ENCODE measurements at regions not wholly inside any gene's neighbourhood (a gene's known extent, or its start where the extent isn't known, plus 50 kb on each side); places are given as distances from the start of the nearest gene placed in this dataset.

DNA sequence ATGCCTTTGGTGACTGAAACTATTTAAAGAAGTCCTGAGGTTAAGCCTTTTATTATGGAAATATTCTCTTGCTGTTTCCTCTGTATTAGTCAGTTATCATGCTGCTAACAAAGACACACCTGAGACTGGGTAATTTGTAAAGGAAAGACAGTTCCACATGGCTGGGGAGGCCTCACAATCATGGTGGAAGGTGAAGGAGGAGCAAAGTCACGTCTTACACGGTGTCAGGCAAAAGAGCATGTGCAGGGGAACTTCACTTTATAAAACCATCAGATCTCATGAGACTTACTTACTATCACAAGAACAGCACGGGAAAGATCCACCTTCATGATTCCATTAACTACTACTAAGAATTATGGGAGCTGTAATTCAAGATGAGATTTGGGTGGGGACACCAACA lies 121.2 kb upstream of the GPR26 start:
- DNase-seq (ENCODE audit: low spot score in 2 of 2), result no peak
- FAIRE-seq, result no peak

DNA sequence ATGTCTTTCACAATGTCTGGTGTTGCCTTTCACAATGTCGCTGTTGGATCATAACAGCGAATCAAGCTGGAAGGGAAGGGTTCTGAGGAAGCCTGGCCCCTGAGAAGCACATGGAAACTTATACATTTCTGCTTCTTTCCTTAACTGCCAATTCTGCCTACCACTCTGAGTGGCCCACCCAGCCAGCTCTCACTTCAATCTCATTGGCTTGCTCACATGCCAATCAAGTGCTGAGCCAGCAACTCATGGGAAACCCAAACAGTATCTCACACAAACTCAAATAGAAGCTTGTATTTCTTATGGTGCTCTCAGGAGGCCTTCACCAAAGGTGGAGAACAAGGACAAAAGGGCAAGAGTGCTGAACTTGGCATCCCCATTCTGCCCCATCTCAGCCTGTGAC lies 117.4 kb upstream of the GPR26 start:
- no peak for DNase-seq (ENCODE audit: low spot score in 2 of 2)

DNA sequence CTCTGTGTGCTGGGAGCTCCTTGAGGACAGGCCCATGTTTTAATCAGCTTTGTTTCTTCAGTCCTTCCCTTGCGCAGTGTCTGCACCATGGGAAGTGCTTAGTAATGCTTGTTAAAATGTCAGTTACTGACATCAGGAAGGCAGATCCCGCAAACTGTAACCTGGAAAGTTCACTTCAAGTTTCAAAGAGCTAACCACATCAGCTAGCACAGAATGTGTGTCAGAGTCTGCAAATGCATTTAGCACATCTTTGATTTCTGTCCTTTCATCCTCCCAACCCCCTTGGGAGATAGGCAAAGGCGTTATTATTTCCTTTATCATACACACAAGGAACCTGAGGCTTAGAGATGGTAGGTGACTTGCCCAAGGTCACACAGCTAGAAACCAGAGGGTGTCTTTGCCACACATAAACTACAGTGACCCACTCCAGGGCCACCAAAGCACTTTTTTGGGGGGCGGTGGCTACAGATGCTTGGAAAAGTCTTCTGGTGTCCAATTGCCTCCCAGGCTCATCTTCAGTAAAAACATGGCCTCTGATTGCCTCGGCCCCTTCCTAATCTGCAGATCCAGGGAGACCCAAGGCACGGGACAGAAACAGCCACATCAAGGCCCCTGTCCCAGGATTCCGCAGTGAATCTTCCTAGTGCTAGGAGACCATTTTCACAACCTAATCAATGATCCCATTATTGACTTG lies 116.2 kb upstream of the GPR26 start:
- DNase-seq (ENCODE audit: low spot score in 2 of 2) (no peak), FAIRE-seq (no peak)

More for the DNA sequence above, 117.4 kb upstream of the GPR26 start:
- no peak for FAIRE-seq

DNA sequence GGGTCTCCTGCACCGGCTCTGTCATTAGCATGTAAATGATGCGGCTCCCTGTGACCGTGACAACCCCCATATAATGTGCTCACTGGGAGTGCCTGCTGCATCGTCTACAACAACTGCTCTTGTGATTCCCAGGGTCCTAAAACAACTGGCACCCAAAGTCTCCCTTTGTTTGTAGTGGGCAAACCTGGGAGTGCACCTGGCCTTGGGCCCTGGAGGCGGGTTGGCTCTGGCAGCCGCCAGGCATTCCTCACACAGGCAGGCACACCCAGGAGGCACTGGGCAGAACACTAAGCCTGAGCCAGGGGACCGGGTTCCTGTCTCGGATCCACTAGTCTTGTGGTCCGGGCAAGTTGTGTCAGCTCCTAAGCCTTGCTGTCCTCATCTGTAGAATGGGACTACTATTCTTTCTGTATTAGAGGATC lies 115.5 kb upstream of the GPR26 start:
- no peak for FAIRE-seq
- no peak for DNase-seq (ENCODE audit: low spot score in 2 of 2)

DNA sequence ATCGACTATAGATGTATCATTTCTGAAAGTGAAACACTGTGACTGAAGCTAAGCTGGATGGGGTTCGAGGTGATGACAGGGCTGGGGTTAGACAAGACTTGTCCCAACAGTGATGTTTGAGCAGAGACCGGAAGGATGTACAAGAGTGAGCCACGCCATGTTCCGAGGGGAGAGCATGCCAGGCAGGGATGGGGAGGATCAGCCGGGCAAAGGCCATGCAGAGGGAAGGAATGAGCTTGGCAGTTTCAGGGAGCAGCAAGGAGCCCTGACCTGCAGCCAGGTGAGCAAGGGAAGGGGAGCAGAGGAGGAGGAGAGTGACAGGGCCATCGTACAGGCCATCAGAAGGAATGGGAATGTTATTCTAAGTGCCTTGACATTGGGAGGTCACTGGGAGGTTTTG lies 114.9 kb upstream of the GPR26 start:
- FAIRE-seq, result no peak
- DNase-seq (ENCODE audit: low spot score in 2 of 2), result no peak

DNA sequence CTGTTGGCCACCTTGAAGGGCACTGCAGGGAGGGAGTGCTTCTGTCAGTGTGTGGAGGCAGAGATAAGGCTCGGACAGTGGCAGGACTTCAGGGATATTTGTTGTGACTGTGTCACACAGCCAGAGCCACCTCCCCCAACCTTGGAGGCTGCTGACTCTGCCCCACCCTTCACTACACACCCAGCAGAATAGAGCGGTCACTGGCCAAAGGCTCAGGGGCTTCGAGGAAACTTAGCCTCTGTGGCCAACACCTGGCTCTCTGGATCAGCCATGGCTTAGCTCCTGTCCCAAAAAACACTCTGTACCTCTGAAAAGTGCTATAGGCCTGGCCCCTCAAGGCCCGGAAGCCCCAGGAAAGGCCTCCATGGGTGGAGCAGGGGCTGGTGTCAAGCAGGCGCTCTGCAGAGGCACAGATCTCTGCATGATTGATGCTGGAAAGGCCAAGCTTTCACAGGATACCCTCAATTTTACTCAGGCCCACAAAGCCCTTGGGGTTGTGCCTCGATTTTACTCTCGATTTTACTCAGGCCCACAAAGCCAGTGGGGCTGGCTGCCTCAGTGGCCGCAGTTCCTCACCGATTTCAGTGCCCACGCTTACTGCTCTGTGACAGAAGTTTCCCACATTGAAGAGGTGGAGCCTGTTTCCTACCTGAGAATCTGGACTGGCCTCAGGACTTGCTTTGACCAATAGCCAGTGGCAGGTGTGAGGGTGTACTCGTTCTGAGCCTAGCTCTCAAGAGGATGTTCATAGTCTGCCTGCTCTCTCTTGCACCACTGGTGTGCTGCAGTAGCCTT lies 113.2 kb upstream of the GPR26 start:
- DNase-seq (ENCODE audit: low spot score in 2 of 2), result no peak
- no peak for FAIRE-seq

DNA sequence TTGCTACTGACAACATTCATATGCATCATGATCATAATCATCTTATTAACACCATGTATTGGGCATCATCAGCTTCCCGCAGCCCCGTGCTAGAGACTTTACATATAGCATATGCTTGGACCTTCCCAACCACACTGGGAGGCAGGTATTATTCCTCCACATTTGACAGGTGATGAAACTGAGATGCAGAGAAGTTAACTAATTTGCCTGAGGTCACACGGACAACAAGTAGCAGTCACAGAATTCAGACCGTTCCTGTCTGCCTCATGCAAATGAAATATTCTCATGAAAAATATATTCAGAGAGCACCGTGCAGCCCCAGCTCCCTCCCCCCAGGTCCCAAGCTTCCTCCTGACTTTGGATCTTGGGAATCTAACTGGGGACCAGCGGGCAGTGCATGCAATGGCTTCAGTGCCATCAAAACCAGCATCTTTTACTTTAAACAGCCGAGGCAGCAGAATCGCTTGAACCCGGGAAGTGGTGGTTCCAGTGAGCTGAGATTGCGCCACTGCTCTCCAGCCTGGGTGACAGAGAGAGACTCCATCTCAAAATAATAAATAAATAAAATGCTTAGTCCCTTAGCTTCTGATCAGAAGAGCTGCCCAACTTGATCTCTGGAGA lies 112.2 kb upstream of the GPR26 start:
- FAIRE-seq, result no peak

DNA sequence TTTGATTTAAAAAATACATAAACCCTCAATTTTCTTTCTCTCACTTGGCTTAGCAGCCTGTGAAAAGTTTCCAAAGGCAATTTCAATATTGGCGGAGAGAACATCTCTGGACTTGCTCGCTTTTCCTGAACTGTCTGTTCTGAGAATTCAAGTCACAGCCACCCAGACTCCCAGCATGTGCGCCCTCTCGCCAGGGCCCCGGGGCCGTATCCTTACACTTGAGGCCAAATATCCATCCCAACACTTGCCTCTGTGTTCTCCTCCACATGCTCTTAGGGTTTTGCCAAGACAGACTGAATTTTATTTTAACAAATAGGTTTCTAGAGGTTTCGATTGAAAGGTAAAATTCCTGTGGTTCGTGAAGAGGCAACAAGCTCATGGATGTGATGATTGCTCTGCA lies 111.5 kb upstream of the GPR26 start:
- no peak for DNase-seq (ENCODE audit: low spot score in 2 of 2)
- no peak for FAIRE-seq

More for the DNA sequence above, 112.2 kb upstream of the GPR26 start:
- no peak for DNase-seq (ENCODE audit: low spot score in 2 of 2)

DNA sequence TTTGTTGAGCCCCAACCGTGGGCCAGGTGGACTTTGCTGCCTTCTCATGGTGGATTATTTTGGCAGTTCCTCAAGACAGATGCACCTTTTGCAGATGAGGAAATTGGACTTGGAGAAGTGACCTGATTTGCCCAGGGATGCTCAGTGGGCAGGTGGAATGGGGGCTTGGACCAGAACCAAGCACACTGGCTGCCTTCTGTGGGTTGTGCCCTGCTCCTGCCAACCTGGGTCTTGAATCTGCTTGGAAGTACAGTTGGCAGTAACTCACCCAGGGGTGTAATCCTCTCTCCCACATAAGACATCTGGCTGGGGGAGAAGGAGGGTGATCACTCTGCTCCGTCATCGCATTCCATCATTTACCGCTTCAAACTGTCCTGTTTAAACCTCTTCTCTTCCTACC lies 110.5 kb upstream of the GPR26 start:
- FAIRE-seq, result no peak

DNA sequence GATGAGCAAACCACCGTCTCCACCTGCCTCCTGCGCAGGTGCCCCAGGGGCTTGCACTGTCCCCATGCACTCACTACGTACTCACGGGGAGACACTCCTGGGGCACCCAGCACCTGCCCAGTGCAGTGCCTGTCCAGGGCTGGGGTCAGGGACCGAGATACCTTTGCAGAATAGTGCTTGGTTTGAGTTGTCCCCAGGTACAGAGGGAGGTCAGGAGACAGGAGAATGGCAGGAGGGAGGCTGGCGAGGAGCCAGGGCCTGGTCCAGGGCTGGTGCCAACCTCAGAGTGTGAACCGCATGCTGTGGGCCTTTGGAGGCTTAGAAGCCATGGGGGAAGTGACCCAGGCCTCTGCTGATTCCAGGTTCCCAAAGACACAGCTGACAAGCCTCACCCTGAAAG lies 110.1 kb upstream of the GPR26 start:
- DNase-seq (ENCODE audit: low spot score in 2 of 2) (no peak), FAIRE-seq (no peak)

More for the DNA sequence above, 110.5 kb upstream of the GPR26 start:
- no peak for DNase-seq (ENCODE audit: low spot score in 2 of 2)

DNA sequence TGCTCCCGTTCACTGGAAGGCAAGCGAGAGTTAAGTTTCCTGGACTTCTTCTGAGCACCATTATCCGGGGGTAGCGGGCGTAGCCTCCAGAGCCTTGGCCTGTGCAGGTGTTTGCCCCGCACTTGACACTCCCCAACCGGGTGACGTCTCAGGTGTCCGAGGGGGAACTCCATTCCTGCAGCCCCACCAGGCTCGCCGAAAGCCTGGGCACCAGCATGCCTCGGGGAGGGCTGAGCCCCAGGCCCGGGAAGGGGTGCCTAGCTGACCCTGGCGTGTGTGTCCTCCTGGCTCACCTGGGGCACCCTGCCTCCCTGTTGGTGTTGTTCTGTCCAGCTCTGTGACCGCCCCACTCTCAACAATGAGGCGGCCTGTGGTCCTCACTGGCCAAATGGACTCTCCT lies 109.4 kb upstream of the GPR26 start:
- DNase-seq (ENCODE audit: low spot score in 2 of 2), result no peak
- no peak for FAIRE-seq

DNA sequence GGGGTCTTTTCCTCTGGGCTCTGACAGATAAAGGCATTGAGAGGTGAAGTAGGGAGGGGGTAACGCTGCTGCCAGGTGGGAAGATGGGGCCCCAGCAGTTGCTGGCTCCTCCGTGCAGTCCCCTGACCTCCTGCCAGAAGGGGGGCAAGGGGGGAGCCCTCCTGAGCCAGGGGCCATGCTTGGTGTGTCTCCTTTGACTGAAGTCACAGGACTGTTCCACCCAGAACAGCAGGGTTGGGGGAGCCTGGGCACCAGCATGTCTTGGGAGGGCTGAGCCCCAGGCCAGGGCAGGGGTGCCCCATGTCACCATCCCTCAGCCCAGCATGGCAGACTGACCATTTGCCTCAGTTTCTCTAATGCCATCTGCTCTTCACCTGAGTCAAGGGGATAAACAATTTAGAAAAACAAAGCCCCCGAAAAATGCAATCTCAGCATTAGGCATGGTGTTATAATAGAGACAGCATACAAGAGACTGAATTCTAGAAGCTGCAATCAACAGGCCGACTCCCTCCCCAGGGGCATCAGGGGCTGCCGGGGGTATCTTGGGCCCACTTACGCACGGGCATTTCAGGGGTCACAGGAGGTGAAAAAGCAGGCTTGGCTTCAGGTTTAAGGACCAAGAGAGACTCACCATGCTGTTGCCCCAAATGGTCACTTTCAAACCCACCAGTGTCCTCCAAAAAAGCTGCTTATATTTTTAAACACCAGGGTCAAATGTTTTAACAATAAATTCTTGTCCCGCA lies 108.6 kb upstream of the GPR26 start:
- no peak for FAIRE-seq
- no peak for DNase-seq (ENCODE audit: low spot score in 2 of 2)

DNA sequence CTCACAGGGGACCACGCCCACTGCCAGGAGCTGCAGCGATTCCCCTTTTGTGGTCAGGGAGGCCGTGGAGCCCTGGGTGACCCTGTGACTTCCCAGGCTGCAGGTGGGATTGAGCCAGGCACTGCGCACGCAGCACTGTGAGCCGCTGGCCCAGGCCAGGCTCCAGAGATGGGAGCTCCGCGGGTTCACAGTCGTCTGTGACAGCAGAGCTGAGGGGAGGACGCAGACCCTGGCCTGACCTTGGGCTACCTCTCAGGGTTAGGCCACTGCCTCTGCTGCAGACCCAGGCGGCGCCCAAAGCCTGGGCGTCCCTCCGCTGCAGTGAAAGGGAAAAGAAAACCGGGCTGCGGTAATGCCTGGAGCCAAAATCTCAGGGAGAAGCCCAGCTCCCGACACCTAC lies 107.5 kb upstream of the GPR26 start:
- DNase-seq (ENCODE audit: low spot score in 2 of 2) (no peak), FAIRE-seq (no peak)

DNA sequence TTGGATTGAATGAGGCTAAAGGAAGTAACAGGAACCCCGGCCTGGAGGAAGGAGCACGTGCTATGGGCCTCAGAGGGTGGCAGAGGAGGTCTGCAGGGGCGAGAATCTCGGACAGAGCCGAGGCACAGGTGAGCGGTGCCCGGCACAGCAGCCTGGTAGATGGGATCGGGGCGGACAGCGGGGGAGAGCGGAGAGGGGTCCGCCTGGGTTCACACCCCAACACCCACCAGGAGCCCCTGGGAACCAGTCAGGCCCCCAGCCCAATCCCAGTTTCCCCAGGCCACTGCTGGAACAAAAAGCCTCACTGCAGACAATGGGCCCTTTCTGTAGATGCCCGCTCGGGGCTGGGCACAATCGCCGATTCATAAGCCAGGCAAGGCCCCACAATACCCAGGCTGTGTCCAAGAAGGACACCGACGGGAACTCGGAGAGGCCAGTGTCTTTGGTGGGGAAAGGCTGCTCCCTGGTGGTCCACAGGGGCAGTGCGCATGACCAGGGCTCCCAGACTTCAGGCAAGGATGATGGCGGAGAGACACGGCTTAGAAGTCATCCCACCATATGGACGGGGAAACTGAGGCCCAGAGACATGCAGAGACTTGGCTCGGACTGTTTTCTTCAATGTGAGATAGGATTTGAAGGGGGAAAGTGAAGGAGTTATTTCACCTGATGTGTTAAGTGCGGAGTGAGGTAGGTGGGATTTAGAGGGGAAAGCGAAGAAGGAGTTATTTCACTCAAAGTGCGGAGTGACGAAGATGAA lies 106.9 kb upstream of the GPR26 start:
- FAIRE-seq (peak; percentile 97), DNase-seq (ENCODE audit: low spot score in 2 of 2) (peak; percentile 81 to 91)

DNA sequence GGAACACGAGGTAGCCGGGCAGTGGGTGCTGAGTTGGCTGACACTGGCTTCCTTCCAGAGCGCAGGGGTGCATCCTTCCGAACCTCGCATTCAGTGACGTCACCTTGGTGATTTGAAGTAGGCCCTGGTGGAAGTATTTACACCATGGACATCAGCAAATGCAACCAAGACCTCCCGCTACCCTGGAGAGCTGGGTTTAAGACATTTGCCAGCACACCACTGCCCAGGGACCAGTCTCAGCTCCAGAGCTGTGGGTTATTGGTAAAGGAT lies 106.4 kb upstream of the GPR26 start:
- FAIRE-seq, result no peak
- DNase-seq (ENCODE audit: low spot score in 2 of 2), result no peak

DNA sequence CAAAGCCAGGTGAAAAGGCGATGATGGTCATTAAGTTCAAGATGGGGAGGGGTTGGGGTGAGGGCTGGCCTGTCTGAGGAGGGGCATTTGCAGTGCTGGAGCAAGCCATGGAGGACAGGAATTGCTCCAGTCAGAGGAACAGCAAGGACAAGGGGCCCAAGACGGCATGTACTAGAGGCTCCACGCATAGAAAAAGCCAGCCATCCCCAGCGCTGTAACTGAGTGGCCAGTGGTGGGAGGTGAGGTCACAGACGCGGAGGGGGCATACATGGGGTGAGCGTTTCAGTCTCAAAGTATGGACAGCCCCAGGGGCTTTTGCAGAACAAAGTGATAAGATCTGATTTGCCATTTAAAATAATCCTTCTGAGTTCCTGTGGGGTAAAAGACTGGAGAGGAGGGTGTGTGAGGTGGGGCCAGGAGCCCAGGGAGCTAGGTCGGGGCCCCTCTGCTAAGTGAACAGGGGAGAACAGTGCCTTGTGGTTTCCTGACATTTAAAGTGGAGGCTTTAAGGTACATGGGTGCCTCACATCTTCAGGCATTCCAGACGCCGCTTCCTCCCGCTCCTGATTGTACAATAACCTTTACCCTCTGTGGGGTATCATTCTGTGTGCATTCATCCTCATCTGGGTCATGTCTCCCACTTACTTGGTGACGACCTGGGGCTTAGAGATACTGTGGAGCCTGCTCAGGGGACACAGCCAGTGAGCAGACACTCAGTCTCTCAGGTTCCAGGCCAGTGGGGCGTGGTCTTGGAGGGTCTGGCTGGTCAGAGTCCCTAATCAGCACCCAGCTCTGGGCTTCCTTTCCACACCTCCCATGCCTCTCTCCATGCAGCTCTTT lies 105.6 kb upstream of the GPR26 start:
- no peak for DNase-seq (ENCODE audit: low spot score in 2 of 2)
- FAIRE-seq, result no peak

DNA sequence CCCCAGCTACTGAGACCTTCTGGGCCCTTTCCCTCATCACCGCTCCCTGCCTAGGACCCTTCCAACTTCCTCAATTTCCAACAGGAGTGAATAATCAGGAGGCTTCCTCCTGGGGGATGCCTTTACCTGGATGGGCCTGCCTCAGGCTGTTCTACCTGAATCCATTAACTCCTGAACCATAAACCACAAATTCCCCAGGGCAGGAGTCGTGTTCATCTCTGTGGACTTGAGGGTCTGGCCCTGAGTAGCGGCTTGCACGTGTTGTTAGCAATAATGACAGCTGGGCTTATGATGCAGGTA lies 105.1 kb upstream of the GPR26 start:
- DNase-seq (ENCODE audit: low spot score in 2 of 2) (no peak), FAIRE-seq (no peak)

DNA sequence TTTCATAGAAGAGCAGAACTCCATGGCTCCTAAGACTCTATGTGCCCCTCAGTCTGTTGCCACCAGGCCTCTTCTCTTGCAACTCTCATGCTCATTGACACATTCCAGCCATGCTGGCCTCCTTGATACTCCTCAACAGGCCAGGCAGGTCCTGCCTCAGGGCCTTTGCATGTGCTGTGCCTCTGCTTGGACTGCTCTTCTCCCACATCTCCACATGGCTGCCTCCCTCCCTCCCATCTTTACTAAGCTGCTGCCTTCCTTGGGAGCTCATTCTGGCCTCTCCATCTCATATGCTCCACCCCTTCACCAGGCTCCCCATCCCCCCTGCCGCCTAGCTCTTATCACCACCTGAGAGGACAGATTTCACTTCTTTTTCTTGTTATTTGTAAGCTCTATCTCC lies 103.8 kb upstream of the GPR26 start:
- FAIRE-seq (no peak), DNase-seq (ENCODE audit: low spot score in 2 of 2) (no peak)

DNA sequence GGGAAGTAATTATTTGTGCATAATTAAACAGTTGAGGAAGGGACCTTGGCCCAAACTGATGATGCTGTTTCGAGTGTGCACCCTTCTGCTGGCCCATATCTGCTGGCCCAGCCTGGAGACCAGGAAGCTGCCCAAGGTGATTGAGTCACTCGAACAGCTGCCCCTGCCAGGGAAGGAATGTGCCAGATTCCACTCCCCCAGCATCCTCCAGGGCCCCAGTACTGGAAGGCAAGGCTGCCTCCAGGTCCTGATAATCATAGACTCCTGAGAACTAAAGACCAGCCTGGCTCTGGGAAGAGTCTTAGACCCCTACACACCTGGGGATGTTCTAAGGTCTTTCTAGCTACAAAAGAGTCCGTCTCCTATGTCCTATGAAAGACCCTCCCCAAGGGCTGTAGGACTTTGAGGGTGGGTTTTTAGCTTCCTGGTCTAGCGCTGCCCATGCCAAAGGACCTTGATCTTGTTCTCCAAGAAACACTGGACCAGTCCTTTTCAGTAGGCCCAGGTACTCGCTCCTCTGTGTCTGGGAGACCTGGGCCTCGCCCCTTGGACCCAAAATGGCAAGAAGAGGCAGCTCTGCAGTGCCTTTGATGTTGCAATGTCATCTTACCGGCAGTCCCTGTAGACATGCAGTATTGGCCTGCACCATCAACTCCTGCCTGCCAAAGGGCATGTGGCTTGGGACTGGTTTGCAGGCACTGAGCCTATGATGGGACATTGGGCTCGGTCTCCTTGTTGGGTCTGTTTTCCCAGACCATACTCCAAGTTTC lies 103.2 kb upstream of the GPR26 start:
- no peak for DNase-seq (ENCODE audit: low spot score in 2 of 2)
- FAIRE-seq, result no peak

Data from frontal cortex (tissue), 3 donors.